ENCODE measurements at regions not wholly inside any gene's neighbourhood (a gene's known extent, or its start where the extent isn't known, plus 50 kb on each side); places are given as distances from the start of the nearest gene placed in this dataset.

- no peaks in the 10 kb centered on the region for H3K36me3 Mint-ChIP-seq (ENCODE audit: low read depth)
- ATAC-seq (ENCODE audit: low read depth): no peak
- no peak for DNase-seq
- no peak for TF ChIP-seq CTCF (IDR thresholded peaks at IDR 0.05)
- H3K4me3 Mint-ChIP-seq: no peak overlapping the region
- CTCF ChIA-PET: no interaction called here
- POLR2A ChIA-PET: no interaction called here
- no peak overlapping the region for H3K27ac Mint-ChIP-seq
- no peaks in the 10 kb centered on the region for H3K4me1 Mint-ChIP-seq
- intact Hi-C loops (cut with micrococcal nuclease): no loop called here
- H3K27me3 Mint-ChIP-seq: no peaks in the 10 kb centered on the region
- H3K9me3 Mint-ChIP-seq: no peaks in the 10 kb centered on the region
These were observed 1388.8 kb downstream of the AMY1C start for GRCh38 chr1:105138458-105138893.

GRCh38 chr1:105172788-105173187 is 1423.1 kb downstream of the AMY1C start:
- no peak for TF ChIP-seq CTCF (IDR thresholded peaks at IDR 0.05)
- H3K27me3 Mint-ChIP-seq: no peaks in the 10 kb centered on the region
- ChIA-PET POLR2A (no interaction called here), CTCF (no interaction called here)
- H3K4me1 Mint-ChIP-seq: no peaks in the 10 kb centered on the region
- no peaks in the 10 kb centered on the region for H3K36me3 Mint-ChIP-seq (ENCODE audit: low read depth)
- peaks cover 5% of the 10 kb centered on the region for H3K9me3 Mint-ChIP-seq
- no peak for DNase-seq
- intact Hi-C loops (cut with micrococcal nuclease): no loop called here
- no peak overlapping the region for H3K27ac Mint-ChIP-seq
- no peak overlapping the region for H3K4me3 Mint-ChIP-seq
- ATAC-seq (ENCODE audit: low read depth): no peak

GRCh38 chr1:105180789-105181188 is 1431.1 kb downstream of the AMY1C start:
- Mint-ChIP-seq H3K4me1 (no peaks in the 10 kb centered on the region), H3K36me3 (ENCODE audit: low read depth) (no peaks in the 10 kb centered on the region), H3K27me3 (no peaks in the 10 kb centered on the region), H3K27ac (no peak overlapping the region), H3K9me3 (no peaks in the 10 kb centered on the region), H3K4me3 (no peak overlapping the region)
- ChIA-PET POLR2A (no interaction called here), CTCF (no interaction called here)
- intact Hi-C loops (cut with micrococcal nuclease): no loop called here
- ATAC-seq (ENCODE audit: low read depth): no peak
- no peak for DNase-seq
- TF ChIP-seq CTCF (IDR thresholded peaks at IDR 0.05): no peak

GRCh38 chr1:105204836-105205371 is 1455.2 kb downstream of the AMY1C start:
- ChIA-PET POLR2A (no interaction called here), CTCF (no interaction called here)
- no peak overlapping the region for H3K4me3 Mint-ChIP-seq
- no peaks in the 10 kb centered on the region for H3K27me3 Mint-ChIP-seq
- no peaks in the 10 kb centered on the region for H3K36me3 Mint-ChIP-seq (ENCODE audit: low read depth)
- ATAC-seq (ENCODE audit: low read depth) (no peak), DNase-seq (no peak)
- H3K4me1 Mint-ChIP-seq: no peaks in the 10 kb centered on the region
- intact Hi-C loops (cut with micrococcal nuclease): no loop called here
- peaks cover 11% of the 10 kb centered on the region for H3K9me3 Mint-ChIP-seq
- H3K27ac Mint-ChIP-seq: no peak overlapping the region
- no peak for TF ChIP-seq CTCF (IDR thresholded peaks at IDR 0.05)

- Mint-ChIP-seq H3K36me3 (ENCODE audit: low read depth) (no peaks in the 10 kb centered on the region), H3K27ac (no peak overlapping the region), H3K4me3 (no peak overlapping the region), H3K27me3 (no peaks in the 10 kb centered on the region), H3K4me1 (no peaks in the 10 kb centered on the region), H3K9me3 (peaks cover 32% of the 10 kb centered on the region)
- no peak for ATAC-seq (ENCODE audit: low read depth)
- intact Hi-C loops (cut with micrococcal nuclease): no loop called here
- ChIA-PET POLR2A (no interaction called here), CTCF (no interaction called here)
- no peak for DNase-seq
- no peak for TF ChIP-seq CTCF (IDR thresholded peaks at IDR 0.05)
These were observed 1458.9 kb downstream of the AMY1C start for GRCh38 chr1:105208581-105208980.

All from activated B cell treated with CpG ODN at 0.5 μM for 24 hours (primary cell).